HEK293 (cell line): ENCODE measurements at regions not wholly inside any gene's neighbourhood (a gene's known extent, or its start where the extent isn't known, plus 50 kb on each side); places are given as distances from the start of the nearest gene placed in this dataset.

Experiments
- CTCF ChIA-PET: fragments of 350-600 bp; formaldehyde crosslinking; extraction: SDS; loops from one replicate; lab custom pipeline; 2021; ENCODE audit warnings: antibody characterized with exemption; lab: Yijun Ruan, JAX
- POLR2A ChIA-PET: fragments of 300-600 bp; formaldehyde crosslinking; extraction: SDS; loops from one replicate; lab custom pipeline; 2020; ENCODE audit warnings: antibody characterized with exemption, inconsistent platforms; lab: Yijun Ruan, JAX
- H3K27ac ChIP-seq: fragments of 200-500 bp; sonication (Bioruptor generic); 2 replicates; pipeline ENCODE4 v1.5.1; 2014; ENCODE audit warnings: low read depth, low read length, control low read depth, inconsistent platforms; ENCODE audit errors: extremely low read depth
- H3K36me3 ChIP-seq, 2 experiments: fragments of 200-500 bp in 1 of 2; sonication (Bioruptor generic) in 1 of 2; 1 replicate in 1 of 2; 2 replicates in 1 of 2; pipeline ENCODE4 v1.5.1; 2014 to 2017; ENCODE audit warnings: inconsistent platforms in 2 of 2, low read length in 2 of 2; ENCODE audit not compliant: control insufficient read depth in 2 of 2, insufficient read depth in 1 of 2
- H3K4me1 ChIP-seq: fragments of 200-500 bp; sonication (Bioruptor generic); 2 replicates; pipeline ENCODE4 v1.5.1; 2014; ENCODE audit warnings: mild to moderate bottlenecking, low read length, inconsistent platforms; ENCODE audit not compliant: control insufficient read depth, insufficient read depth
- H3K4me3 ChIP-seq: 2 replicates; pipeline ENCODE4 v1.5.1; 2011; ENCODE audit warnings: low read depth, mild to moderate bottlenecking, control low read depth, low read length, moderate library complexity
- H3K9me3 ChIP-seq: fragments of 200-500 bp; sonication (Bioruptor generic); 2 replicates; pipeline ENCODE4 v1.5.1; 2014; ENCODE audit warnings: low read depth, low read length, inconsistent platforms; ENCODE audit not compliant: control insufficient read depth, insufficient read depth
- EGR2 ChIP-seq: fragments of 450-650 bp; formaldehyde crosslinking; IDR thresholded peaks from 2 replicates; pipeline ENCODE4 v1.5.1; 2016; ENCODE audit warnings: low read depth, missing biosample characterization, missing genetic modification characterization
- FEZF1 ChIP-seq: fragments of 450-650 bp; formaldehyde crosslinking; IDR thresholded peaks from 2 replicates; pipeline ENCODE4 v1.5.1; 2016; ENCODE audit warnings: missing biosample characterization, missing genetic modification characterization
- MZF1 ChIP-seq: fragments of 450-650 bp; formaldehyde crosslinking; IDR thresholded peaks from 2 replicates; pipeline ENCODE4 v1.5.1; 2017; ENCODE audit warnings: missing biosample characterization, missing genetic modification characterization, borderline replicate concordance
- TCF7L2 ChIP-seq: IDR thresholded peaks from 2 replicates; pipeline ENCODE4 v1.6.1; 2011; ENCODE audit warnings: low read depth, mild to moderate bottlenecking, inconsistent platforms, low read length, moderate library complexity, borderline replicate concordance
- ZBTB17 ChIP-seq: fragments of 450-650 bp; formaldehyde crosslinking; IDR thresholded peaks from 2 replicates; pipeline ENCODE4 v1.5.1; 2016; ENCODE audit warnings: missing biosample characterization, missing genetic modification characterization
- ZBTB21 ChIP-seq: fragments of 450-650 bp; formaldehyde crosslinking; IDR thresholded peaks from 2 replicates; pipeline ENCODE4 v1.5.1; 2017; ENCODE audit warnings: missing biosample characterization, missing genetic modification characterization
- ZBTB26 ChIP-seq: fragments of 450-650 bp; formaldehyde crosslinking; optimal IDR thresholded peaks from 2 replicates; pipeline ENCODE3; 2016; ENCODE audit warnings: missing biosample characterization, mild to moderate bottlenecking, missing genetic modification characterization
- ZNF155 ChIP-seq: fragments of 450-650 bp; formaldehyde crosslinking; IDR thresholded peaks from 2 replicates; pipeline ENCODE4 v1.5.1; 2016; ENCODE audit warnings: missing biosample characterization, missing genetic modification characterization
- ZNF2 ChIP-seq: fragments of 450-650 bp; formaldehyde crosslinking; IDR thresholded peaks from 2 replicates; pipeline ENCODE4 v1.5.1; 2016; ENCODE audit warnings: missing biosample characterization, missing genetic modification characterization
- ZNF292 ChIP-seq: fragments of 450-650 bp; formaldehyde crosslinking; IDR thresholded peaks from 2 replicates; pipeline ENCODE4 v1.5.1; 2016; ENCODE audit warnings: low read depth, missing biosample characterization, missing genetic modification characterization, borderline replicate concordance
- ZNF302 ChIP-seq: fragments of 450-650 bp; formaldehyde crosslinking; IDR thresholded peaks from 2 replicates; pipeline ENCODE4 v1.5.1; 2016; ENCODE audit warnings: missing biosample characterization, missing genetic modification characterization, low read depth
- ZNF398 ChIP-seq: fragments of 450-650 bp; formaldehyde crosslinking; IDR thresholded peaks from 2 replicates; pipeline ENCODE4 v1.5.1; 2017; ENCODE audit warnings: missing biosample characterization, missing genetic modification characterization
- ZNF404 ChIP-seq: fragments of 450-650 bp; formaldehyde crosslinking; IDR thresholded peaks from 2 replicates; pipeline ENCODE4 v1.5.1; 2017; ENCODE audit warnings: missing biosample characterization, missing genetic modification characterization
- ZNF501 ChIP-seq: fragments of 450-650 bp; formaldehyde crosslinking; IDR thresholded peaks from 2 replicates; pipeline ENCODE4 v1.5.1; 2016; ENCODE audit warnings: missing biosample characterization, missing genetic modification characterization
- ZNF514 ChIP-seq: fragments of 450-650 bp; formaldehyde crosslinking; IDR thresholded peaks from 2 replicates; pipeline ENCODE4 v1.5.1; 2016; ENCODE audit warnings: missing biosample characterization, missing genetic modification characterization
- ZNF561 ChIP-seq: fragments of 450-650 bp; IDR thresholded peaks from 2 replicates; pipeline ENCODE4 v1.5.1; 2018; ENCODE audit warnings: missing biosample characterization, missing genetic modification characterization, borderline replicate concordance
- ZNF747 ChIP-seq: fragments of 450-650 bp; formaldehyde crosslinking; IDR thresholded peaks from 2 replicates; pipeline ENCODE4 v1.5.1; 2016; ENCODE audit warnings: missing biosample characterization, missing genetic modification characterization
- ZNF776 ChIP-seq: fragments of 450-650 bp; formaldehyde crosslinking; IDR thresholded peaks from 2 replicates; pipeline ENCODE4 v1.5.0; 2017; ENCODE audit warnings: missing biosample characterization, missing genetic modification characterization, borderline replicate concordance
- ZNF785 ChIP-seq: fragments of 450-650 bp; formaldehyde crosslinking; IDR thresholded peaks from 2 replicates; pipeline ENCODE4 v1.5.1; 2016; ENCODE audit warnings: missing biosample characterization, missing genetic modification characterization
- ZNF843 ChIP-seq: fragments of 450-650 bp; formaldehyde crosslinking; IDR thresholded peaks from 2 replicates; pipeline ENCODE4 v1.5.1; 2016; ENCODE audit warnings: missing biosample characterization, missing genetic modification characterization
- ZSCAN18 ChIP-seq: fragments of 450-650 bp; formaldehyde crosslinking; IDR thresholded peaks from 2 replicates; pipeline ENCODE4 v1.5.1; 2016; ENCODE audit warnings: missing biosample characterization, missing genetic modification characterization
- TF ChIP-seq, protein P1 (sequence below): fragments of 450-650 bp; formaldehyde crosslinking; IDR thresholded peaks from 2 replicates; pipeline ENCODE4 v1.5.1; 2017; ENCODE audit warnings: missing biosample characterization, mild to moderate bottlenecking, missing genetic modification characterization, moderate library complexity

DNA sequence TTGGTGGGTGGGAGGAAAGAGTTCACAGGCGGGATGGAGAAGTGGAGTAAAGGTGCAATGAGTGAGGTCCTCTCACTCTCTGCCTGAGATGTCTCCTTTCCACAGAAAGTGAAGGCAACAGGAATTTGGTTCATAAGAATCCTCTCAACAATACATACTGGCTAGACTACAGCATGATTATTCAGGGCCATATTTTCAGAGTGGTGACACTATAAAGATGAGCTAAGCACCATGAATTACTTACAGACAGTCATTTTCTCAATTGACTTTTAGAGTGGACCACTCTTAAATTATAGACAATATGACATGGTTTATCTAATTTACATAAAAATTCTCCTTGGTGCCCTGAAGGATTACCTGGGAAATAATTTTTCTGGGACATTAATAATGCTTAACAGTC lies 286.1 kb upstream of the MAD2L1 start:
- CTCF ChIA-PET, result no interaction called here
- Histone ChIP-seq H3K27ac (no peak overlapping the region), H3K4me3 (no peak overlapping the region)
- POLR2A ChIA-PET, result no interaction called here
- TF ChIP-seq ZNF747 (tag by site-specific recombination) (no peak), TCF7L2 (no peak), ZNF155 (no peak), MZF1 (tag by site-specific recombination) (no peak), ZSCAN18 (no peak), ZNF561 (tag by site-specific recombination) (no peak), ZNF404 (no peak), ZNF398 (no peak), ZBTB26 (no peak), ZNF2 (tag by site-specific recombination) (no peak), ZNF785 (no peak), ZNF501 (tag by site-specific recombination) (no peak), ZNF514 (no peak), EGR2 (tag by site-specific recombination) (no peak), ZBTB17 (tag by site-specific recombination) (no peak), ZNF843 (no peak)
- TF ChIP-seq, all 188 proteins: peak for 0
- Histone ChIP-seq H3K4me1 (no peaks in the 10 kb centered on the region), H3K36me3 (no peaks in the 10 kb centered on the region), H3K9me3 (no peaks in the 10 kb centered on the region)

DNA sequence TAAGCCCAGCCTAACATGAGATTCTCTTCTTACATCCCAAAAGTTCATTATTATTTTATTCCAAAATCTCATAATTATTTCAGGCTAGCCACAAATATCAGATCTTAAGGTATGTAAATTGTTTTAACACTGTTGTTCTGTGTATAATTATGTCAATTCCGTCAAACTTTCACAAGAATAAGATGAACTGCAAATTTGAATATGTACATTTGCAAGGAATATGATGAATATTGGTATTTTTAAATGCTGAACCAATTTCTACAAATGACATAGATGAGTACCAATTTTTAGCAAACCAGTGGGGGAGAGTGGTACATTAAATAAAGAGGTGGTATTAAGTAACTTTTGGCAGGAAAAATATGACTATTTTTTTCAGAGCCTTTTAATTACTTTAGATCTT lies 282.3 kb upstream of the MAD2L1 start:
- POLR2A ChIA-PET, result no interaction called here
- H3K4me3 ChIP-seq, result no peak overlapping the region
- no peaks in the 10 kb centered on the region for H3K4me1 ChIP-seq
- no peaks in the 10 kb centered on the region for H3K36me3 ChIP-seq
- no peaks in the 10 kb centered on the region for H3K9me3 ChIP-seq
- TF ChIP-seq, protein P1, sequence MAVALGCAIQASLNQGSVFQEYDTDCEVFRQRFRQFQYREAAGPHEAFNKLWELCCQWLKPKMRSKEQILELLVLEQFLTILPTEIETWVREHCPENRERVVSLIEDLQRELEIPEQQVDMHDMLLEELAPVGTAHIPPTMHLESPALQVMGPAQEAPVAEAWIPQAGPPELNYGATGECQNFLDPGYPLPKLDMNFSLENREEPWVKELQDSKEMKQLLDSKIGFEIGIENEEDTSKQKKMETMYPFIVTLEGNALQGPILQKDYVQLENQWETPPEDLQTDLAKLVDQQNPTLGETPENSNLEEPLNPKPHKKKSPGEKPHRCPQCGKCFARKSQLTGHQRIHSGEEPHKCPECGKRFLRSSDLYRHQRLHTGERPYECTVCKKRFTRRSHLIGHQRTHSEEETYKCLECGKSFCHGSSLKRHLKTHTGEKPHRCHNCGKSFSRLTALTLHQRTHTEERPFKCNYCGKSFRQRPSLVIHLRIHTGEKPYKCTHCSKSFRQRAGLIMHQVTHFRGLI (tag by site-specific recombination), result no peak
- TF ChIP-seq ZNF843 (no peak), ZNF776 (no peak), ZNF302 (tag by site-specific recombination) (no peak), FEZF1 (no peak), ZNF292 (tag by site-specific recombination) (no peak), ZBTB21 (tag by site-specific recombination) (no peak)
- TF ChIP-seq, all 188 proteins: peak for 0
- no peak overlapping the region for H3K27ac ChIP-seq
- CTCF ChIA-PET, result interaction anchor here (0.6 kb wide), 1 partner anchor 291 kb away, joined by 3 read pairs; no protein-coding TSS in a partner anchor
